K562 (cell line): ENCODE measurements at regions not wholly inside any gene's neighbourhood (a gene's known extent, or its start where the extent isn't known, plus 50 kb on each side); places are given as distances from the start of the nearest gene placed in this dataset.

ENCODE experiments used
- ATAC-seq: fragments of 200-7000 bp; cut with Tn5 transposase; 3 replicates; pipeline ENCODE4 v1.9.1; 2020; ENCODE audit warnings: moderate library complexity
- BruUV-seq: library from RNA; stranded (reverse); fragments of 400-500 nt; replicated peaks from 2 replicates; lab custom pipeline; 2021; lab: Mats Ljungman, UMichigan
- CTCF ChIA-PET: fragments of 300-600 bp; formaldehyde crosslinking; extraction: SDS; loops from one replicate; lab custom pipeline; 2021; ENCODE audit warnings: low intra/inter-chr PET ratio; lab: Yijun Ruan, JAX
- POLR2A ChIA-PET: fragments of 300-600, 350-650 bp; sonication (Branson Sonifier 250); formaldehyde crosslinking; extraction: SDS; loops from one replicate; lab custom pipeline; 2021; ENCODE audit warnings: antibody characterized with exemption, inconsistent platforms; lab: Yijun Ruan, JAX
- DNase-seq, 4 experiments: peaks; one replicate each; pipeline versions ENCODE4 v3.0.0 to v3.0.0-alpha.2; 2011 to 2018; ENCODE audit warnings: low spot score in 3 of 4, mixed read lengths in 3 of 4; ENCODE audit errors: extremely low read depth in 1 of 4
- FAIRE-seq: peaks from 2 replicates; lab custom pipeline; 2011; peaks lifted over from hg19 to GRCh38; lab: Jason Lieb, UNC
- H2AFZ ChIP-seq: 2 replicates; pipeline ENCODE4 v1.6.0; 2011; ENCODE audit warnings: low read depth, low read length, control low read depth, inconsistent platforms
- H3K27ac ChIP-seq: fragments of 200-600 bp; 3 replicates; pipeline ENCODE4 v1.8.0; 2011; ENCODE audit warnings: low read depth, mild to moderate bottlenecking, control low read depth, inconsistent platforms, low read length, moderate library complexity, mixed read lengths; ENCODE audit errors: extremely low read depth
- H3K27me3 ChIP-seq, 2 experiments: fragments of 300-600 bp in 1 of 2; 2 replicates in 1 of 2; 3 replicates in 1 of 2; pipeline versions ENCODE4 v1.6.0 to v1.8.0; 2011; ENCODE audit warnings: inconsistent platforms in 2 of 2, low read length in 2 of 2, mild to moderate bottlenecking in 1 of 2, mixed read lengths in 1 of 2, moderate library complexity in 1 of 2; ENCODE audit not compliant: control insufficient read depth in 2 of 2, insufficient read depth in 2 of 2
- H3K36me3 ChIP-seq: fragments of 300-600 bp; 3 replicates; pipeline ENCODE4 v1.8.0; 2011; ENCODE audit warnings: mild to moderate bottlenecking, low read length, inconsistent platforms; ENCODE audit not compliant: control insufficient read depth, insufficient read depth
- H3K4me1 ChIP-seq, 2 experiments: fragments of 200-600 bp in 1 of 2; replicated peaks in 1 of 2; 2 replicates in 1 of 2; 3 replicates in 1 of 2; pipeline versions ENCODE4 v1.5.1 to v1.8.0; 2011; ENCODE audit warnings: inconsistent platforms in 2 of 2, low read length in 2 of 2, mild to moderate bottlenecking in 1 of 2, mixed read lengths in 1 of 2, moderate library complexity in 1 of 2; ENCODE audit not compliant: control insufficient read depth in 2 of 2, insufficient read depth in 2 of 2
- H3K4me2 ChIP-seq: 2 replicates; pipeline ENCODE4 v1.6.1; 2011; ENCODE audit warnings: low read length, control low read depth, inconsistent platforms, mixed read lengths; ENCODE audit not compliant: insufficient read depth
- H3K4me3 ChIP-seq: fragments of 200-600 bp; sonication (generic), shearing (Covaris generic); 2 replicates; pipeline ENCODE4 v1.5.1; 2016; ENCODE audit warnings: control low read depth, inconsistent platforms
- H3K79me2 ChIP-seq: fragments of 200-600 bp; 3 replicates; pipeline ENCODE4 v1.8.0; 2011; ENCODE audit warnings: low read length, inconsistent platforms; ENCODE audit not compliant: control insufficient read depth, insufficient read depth
- H3K9ac ChIP-seq, 2 experiments: 2 replicates each; pipeline versions ENCODE4 v1.6.0 to v1.6.1; 2011; ENCODE audit warnings: low read depth in 2 of 2, low read length in 2 of 2, control low read depth in 1 of 2, inconsistent platforms in 1 of 2, mild to moderate bottlenecking in 1 of 2, mixed read lengths in 1 of 2; ENCODE audit not compliant: insufficient read depth in 1 of 2
- H3K9me1 ChIP-seq: one replicate; pipeline ENCODE4 v1.6.0; 2011; ENCODE audit warnings: inconsistent platforms, mild to moderate bottlenecking, low read length, moderate library complexity; ENCODE audit not compliant: control insufficient read depth, insufficient read depth
- H3K9me3 ChIP-seq: replicated peaks from 2 replicates; pipeline ENCODE4 v1.5.1; 2011; ENCODE audit warnings: low read depth, low read length, inconsistent platforms; ENCODE audit not compliant: control insufficient read depth, insufficient read depth
- H4K20me1 ChIP-seq: replicated peaks from 2 replicates; pipeline ENCODE4 v1.6.1; 2011; ENCODE audit warnings: low read length, inconsistent platforms, mixed read lengths; ENCODE audit not compliant: control insufficient read depth, insufficient read depth
- NR2C1 ChIP-seq, 2 experiments: fragments of 450-650 bp; IDR thresholded peaks; 2 replicates each; pipeline ENCODE4 v1.6.1; 2017; ENCODE audit warnings: mild to moderate bottlenecking in 2 of 2, antibody characterized with exemption in 1 of 2, inconsistent platforms in 1 of 2, missing compliant biosample characterization in 1 of 2, missing genetic modification characterization in 1 of 2
- POLR3G ChIP-seq: IDR thresholded peaks from 2 replicates; pipeline ENCODE4 v1.6.1; 2011; ENCODE audit not compliant: insufficient read length, insufficient replicate concordance; ENCODE audit errors: extremely low read depth
- SMC3 ChIP-seq: conservative IDR thresholded peaks from 2 replicates; pipeline ENCODE4 v1.6.1; 2011; ENCODE audit warnings: low read depth, low read length, improper control_type of control experiment; ENCODE audit not compliant: insufficient read depth
- WGBS: fragments of 100-300 bp; shearing (Covaris generic); methylation state at CpG from one replicate; pipeline ENCODE4 v1.1.6; 2016; ENCODE audit warnings: low coverage, mixed read lengths; ENCODE audit not compliant: insufficient coverage; ENCODE audit errors: missing lambda C conversion rate; 5-methylcytosine and 5-hydroxymethylcytosine counted together
- in situ Hi-C: fragments of 300-500 bp; cut with MboI; formaldehyde crosslinking; loops from 4 replicates; pipeline ENCODE4 v1.15.0; 2018; ENCODE audit warnings: inconsistent platforms, mixed read lengths
- intact Hi-C: fragments of 100-400 bp; cut with micrococcal nuclease; formaldehyde crosslinking; loops from 2 replicates; pipeline ENCODE4 v1.14.2; 2022
- TF ChIP-seq, protein P1 (sequence below): fragments of 200-800 bp; sonication (Bioruptor generic); IDR thresholded peaks from 2 replicates; pipeline ENCODE4 v1.6.1; 2017; ENCODE audit warnings: missing genetic modification characterization, missing compliant biosample characterization

GRCh38 chr18:22838639-22839277 is 94.4 kb upstream of the RBBP8 start:
- POLR2A ChIA-PET: no interaction called here
- FAIRE-seq (no peak), ATAC-seq (no peak), DNase-seq (no peak)
- H3K4me2 ChIP-seq: no peak overlapping the region
- H3K27me3 ChIP-seq: no peaks in the 10 kb centered on the region
- under 1% methylated on average over 7 of the region's 7 CpGs for WGBS
- H4K20me1 ChIP-seq: no peaks in the 10 kb centered on the region
- no TSS peak for BruUV-seq
- no peaks in the 10 kb centered on the region for H3K4me1 ChIP-seq
- in situ Hi-C loops (no loop called here), intact Hi-C loops (no loop called here)
- no peak overlapping the region for H3K9ac ChIP-seq
- H3K9me1 ChIP-seq: no peaks in the 10 kb centered on the region
- H3K9me3 ChIP-seq: no peaks in the 10 kb centered on the region
- CTCF ChIA-PET: no interaction called here
- TF ChIP-seq, protein P1, sequence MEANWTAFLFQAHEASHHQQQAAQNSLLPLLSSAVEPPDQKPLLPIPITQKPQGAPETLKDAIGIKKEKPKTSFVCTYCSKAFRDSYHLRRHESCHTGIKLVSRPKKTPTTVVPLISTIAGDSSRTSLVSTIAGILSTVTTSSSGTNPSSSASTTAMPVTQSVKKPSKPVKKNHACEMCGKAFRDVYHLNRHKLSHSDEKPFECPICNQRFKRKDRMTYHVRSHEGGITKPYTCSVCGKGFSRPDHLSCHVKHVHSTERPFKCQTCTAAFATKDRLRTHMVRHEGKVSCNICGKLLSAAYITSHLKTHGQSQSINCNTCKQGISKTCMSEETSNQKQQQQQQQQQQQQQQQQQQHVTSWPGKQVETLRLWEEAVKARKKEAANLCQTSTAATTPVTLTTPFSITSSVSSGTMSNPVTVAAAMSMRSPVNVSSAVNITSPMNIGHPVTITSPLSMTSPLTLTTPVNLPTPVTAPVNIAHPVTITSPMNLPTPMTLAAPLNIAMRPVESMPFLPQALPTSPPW (CRISPR knock-in tag): no peak
- H3K36me3 ChIP-seq: no peaks in the 10 kb centered on the region
- no peak overlapping the region for H3K27ac ChIP-seq
- H3K79me2 ChIP-seq: no peaks in the 10 kb centered on the region
- no peak overlapping the region for H3K4me3 ChIP-seq
- H2AFZ ChIP-seq: no peak overlapping the region

DNA sequence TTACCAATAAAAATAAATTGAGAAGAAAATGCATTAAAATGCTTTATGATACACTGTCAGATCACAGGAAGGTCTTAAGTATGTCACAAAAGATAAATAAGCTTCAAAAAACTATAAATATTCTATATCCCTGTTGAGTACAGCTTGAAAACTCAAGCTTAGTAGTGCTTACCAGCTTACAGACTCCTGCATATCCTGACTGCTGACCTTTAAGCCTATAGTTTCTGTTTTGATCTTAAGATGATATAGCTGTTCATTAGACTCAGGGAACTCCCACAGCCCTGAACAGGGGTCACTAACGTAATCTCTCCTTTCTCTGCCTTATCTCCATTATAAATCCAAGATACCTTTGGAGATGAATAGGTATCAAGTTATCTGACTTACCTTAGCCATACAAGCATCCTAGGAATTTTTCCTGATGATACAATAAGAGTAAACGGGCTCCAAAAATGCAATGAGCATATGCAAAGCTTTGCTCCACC is 93.7 kb upstream of the RBBP8 start:
- intact Hi-C loops: no loop called here
- no peak overlapping the region for H3K9ac ChIP-seq
- no peak for DNase-seq
- TF ChIP-seq POLR3G (no peak), NR2C1 (IDR thresholded peaks at IDR 0.05) (no peak), NR2C1 (tag; IDR thresholded peaks at IDR 0.05) (no peak), SMC3 (no peak)
- TF ChIP-seq, all 486 proteins: peak for 0
- ChIA-PET POLR2A (no interaction called here), CTCF (no interaction called here)
- Histone ChIP-seq H3K36me3 (no peaks in the 10 kb centered on the region), H4K20me1 (no peaks in the 10 kb centered on the region), H3K4me1 (no peaks in the 10 kb centered on the region), H3K9me3 (no peaks in the 10 kb centered on the region), H3K9me1 (no peaks in the 10 kb centered on the region), H3K79me2 (no peaks in the 10 kb centered on the region), H3K27me3 (no peaks in the 10 kb centered on the region), H3K27ac (no peak overlapping the region), H2AFZ (no peak overlapping the region), H3K4me2 (no peak overlapping the region), H3K4me3 (no peak overlapping the region)
- FAIRE-seq: no peak
- no TSS peak for BruUV-seq
- ATAC-seq: no peak
- WGBS: 0% methylated on average over 2 of the region's 2 CpGs
- in situ Hi-C loops: no loop called here
